H1 (cell line): ENCODE measurements at regions not wholly inside any gene's neighbourhood (a gene's known extent, or its start where the extent isn't known, plus 50 kb on each side); places are given as distances from the start of the nearest gene placed in this dataset.

Experiments
- CTCF ChIA-PET: fragments of 300-600 bp; sonication (Branson Sonifier 250); formaldehyde crosslinking; loops from one replicate; lab custom pipeline; 2021; ENCODE audit not compliant: partially characterized antibody; lab: Charles Lee
- POLR2A ChIA-PET: fragments of 300-600 bp; sonication (Branson Sonifier 250); formaldehyde crosslinking; loops from one replicate; lab custom pipeline; 2021; ENCODE audit warnings: inconsistent platforms; ENCODE audit not compliant: partially characterized antibody; lab: Charles Lee
- DNase-seq, 2 experiments: peaks; one replicate each; pipeline versions ENCODE4 v3.0.0 to v3.0.0-alpha.2; 2010 to 2022; ENCODE audit warnings: low spot score in 2 of 2, low read depth in 1 of 2, mixed read lengths in 1 of 2
- FAIRE-seq: peaks from 2 replicates; lab custom pipeline; 2011; peaks lifted over from hg19 to GRCh38; lab: Jason Lieb, UNC
- H2AFZ ChIP-seq: 2 replicates; pipeline ENCODE4 v1.8.1; 2012; ENCODE audit warnings: low read length, inconsistent platforms
- H2AK5ac ChIP-seq: 2 replicates; pipeline ENCODE4 v1.6.1; 2013; ENCODE audit warnings: low read depth, low read length
- H2BK120ac ChIP-seq: replicated peaks from 2 replicates; pipeline ENCODE3; 2013; ENCODE audit warnings: low read depth, low read length, inconsistent platforms
- H2BK12ac ChIP-seq: 2 replicates; pipeline ENCODE4 v1.6.1; 2013; ENCODE audit warnings: low read depth, low read length
- H2BK15ac ChIP-seq: 2 replicates; pipeline ENCODE4 v1.6.1; 2013; ENCODE audit warnings: low read length
- H2BK20ac ChIP-seq: 2 replicates; pipeline ENCODE4 v1.6.1; 2013; ENCODE audit warnings: low read length
- H2BK5ac ChIP-seq: 2 replicates; pipeline ENCODE4 v1.6.1; 2013; ENCODE audit warnings: low read depth, low read length
- H3K14ac ChIP-seq: 2 replicates; pipeline ENCODE4 v1.6.1; 2013; ENCODE audit warnings: inconsistent platforms; ENCODE audit not compliant: insufficient read length
- H3K18ac ChIP-seq: 2 replicates; pipeline ENCODE4 v1.6.1; 2013; ENCODE audit warnings: low read length; ENCODE audit errors: extremely low read depth
- H3K23ac ChIP-seq: 2 replicates; pipeline ENCODE4 v1.6.1; 2013; ENCODE audit warnings: inconsistent platforms; ENCODE audit not compliant: insufficient read length
- H3K23me2 ChIP-seq: 2 replicates; pipeline ENCODE4 v1.6.1; 2013; ENCODE audit warnings: low read depth, low read length
- H3K27ac ChIP-seq: 2 replicates; pipeline ENCODE4 v1.6.1; 2011; ENCODE audit warnings: low read depth, low read length, inconsistent platforms
- H3K27me3 ChIP-seq, 4 experiments: replicated peaks in 1 of 4; 1 replicate in 1 of 4; 2 replicates in 3 of 4; pipeline versions ENCODE4 v1.6.1 to v1.8.1; 2011 to 2013; ENCODE audit warnings: low read length in 3 of 4, mild to moderate bottlenecking in 3 of 4, inconsistent platforms in 2 of 4, mixed read lengths in 2 of 4, moderate library complexity in 1 of 4; ENCODE audit not compliant: control insufficient read depth in 3 of 4, insufficient read depth in 3 of 4; ENCODE audit errors: extremely low read depth in 1 of 4
- H3K36me3 ChIP-seq, 4 experiments: 2 replicates each; pipeline versions ENCODE4 v1.6.1 to v1.8.1; 2011 to 2013; ENCODE audit warnings: mild to moderate bottlenecking in 4 of 4, low read length in 3 of 4, moderate library complexity in 2 of 4, control low read depth in 1 of 4, inconsistent platforms in 1 of 4; ENCODE audit not compliant: insufficient read depth in 4 of 4, control insufficient read depth in 2 of 4
- H3K4ac ChIP-seq: replicated peaks from 2 replicates; pipeline ENCODE3; 2013; ENCODE audit warnings: low read length, low read depth, mixed read lengths, inconsistent platforms; ENCODE audit not compliant: insufficient read length
- H3K4me1 ChIP-seq, 4 experiments: replicated peaks in 1 of 4; 1 replicate in 1 of 4; 2 replicates in 3 of 4; pipeline versions ENCODE4 v1.6.1 to v1.8.1; 2011 to 2013; ENCODE audit warnings: low read length in 3 of 4, inconsistent platforms in 2 of 4, mixed read lengths in 1 of 4; ENCODE audit not compliant: insufficient read depth in 4 of 4, control insufficient read depth in 3 of 4
- H3K4me2 ChIP-seq, 2 experiments: 2 replicates each; pipeline versions ENCODE4 v1.6.1 to v1.8.1; 2011 to 2013; ENCODE audit warnings: low read depth in 2 of 2, low read length in 2 of 2, control low read depth in 1 of 2, inconsistent platforms in 1 of 2, mild to moderate bottlenecking in 1 of 2; ENCODE audit not compliant: insufficient read depth in 1 of 2
- H3K4me3 ChIP-seq, 4 experiments: fragments of 200-600, 300-600 bp in 1 of 4; sonication (generic), shearing (Covaris generic), sonication (Bioruptor Twin) in 1 of 4; 2 replicates each; pipeline versions ENCODE4 v1.5.1 to v1.8.1; 2011 to 2016; ENCODE audit warnings: low read length in 4 of 4, low read depth in 3 of 4, control low read depth in 2 of 4, inconsistent platforms in 2 of 4, mild to moderate bottlenecking in 2 of 4, mixed read lengths in 1 of 4, moderate library complexity in 1 of 4; ENCODE audit not compliant: insufficient read depth in 2 of 4; ENCODE audit errors: extremely low read depth in 1 of 4
- H3K56ac ChIP-seq: replicated peaks from 2 replicates; pipeline ENCODE3; 2013; ENCODE audit warnings: low read depth, mild to moderate bottlenecking, mixed read lengths, low read length, inconsistent platforms; ENCODE audit not compliant: insufficient read length
- H3K79me1 ChIP-seq: 2 replicates; pipeline ENCODE4 v1.6.1; 2013; ENCODE audit warnings: low read depth, low read length, control low read depth
- H3K79me2 ChIP-seq, 2 experiments: 2 replicates each; pipeline versions ENCODE4 v1.6.1 to v1.8.1; 2012 to 2013; ENCODE audit warnings: low read length in 2 of 2, mild to moderate bottlenecking in 2 of 2, inconsistent platforms in 1 of 2; ENCODE audit not compliant: insufficient read depth in 2 of 2, control insufficient read depth in 1 of 2
- H3K9ac ChIP-seq, 4 experiments: replicated peaks in 1 of 4; 1 replicate in 1 of 4; 2 replicates in 3 of 4; pipeline versions ENCODE4 v1.6.1 to v1.8.1; 2011 to 2013; ENCODE audit warnings: low read depth in 3 of 4, low read length in 3 of 4, control low read depth in 2 of 4, mild to moderate bottlenecking in 2 of 4, moderate library complexity in 2 of 4, inconsistent platforms in 1 of 4; ENCODE audit errors: extremely low read depth in 1 of 4
- H3K9me3 ChIP-seq, 2 experiments: 2 replicates each; pipeline versions ENCODE4 v1.6.1 to v1.8.1; 2012 to 2013; ENCODE audit warnings: mild to moderate bottlenecking in 2 of 2, moderate library complexity in 2 of 2, control low read depth in 1 of 2, inconsistent platforms in 1 of 2, low read depth in 1 of 2, low read length in 1 of 2, mixed read lengths in 1 of 2; ENCODE audit not compliant: insufficient read depth in 2 of 2
- H4K20me1 ChIP-seq, 2 experiments: replicated peaks in 1 of 2; 2 replicates each; pipeline versions ENCODE3 to v1.8.1; 2011 to 2013; ENCODE audit warnings: inconsistent platforms in 2 of 2, low read length in 2 of 2, mild to moderate bottlenecking in 1 of 2; ENCODE audit not compliant: insufficient read depth in 2 of 2, control insufficient read depth in 1 of 2
- H4K5ac ChIP-seq: 2 replicates; pipeline ENCODE4 v1.6.1; 2013; ENCODE audit warnings: low read length, low read depth, mixed read lengths, inconsistent platforms; ENCODE audit not compliant: insufficient read length
- H4K8ac ChIP-seq: 2 replicates; pipeline ENCODE4 v1.8.0; 2013; ENCODE audit warnings: mild to moderate bottlenecking, moderate library complexity, low read length, inconsistent platforms; ENCODE audit not compliant: insufficient read depth; ENCODE audit errors: extremely low read depth
- H4K91ac ChIP-seq: replicated peaks from 2 replicates; pipeline ENCODE3; 2013; ENCODE audit warnings: low read length, mixed read lengths, inconsistent platforms; ENCODE audit not compliant: insufficient read length
- HDAC2 ChIP-seq, 2 experiments: fragments of 300-600 bp in 1 of 2; sonication (generic) in 1 of 2; IDR thresholded peaks; 2 replicates each; pipeline ENCODE4 v1.6.1; 2011 to 2012; ENCODE audit warnings: low read depth in 2 of 2, low read length in 2 of 2, mild to moderate bottlenecking in 2 of 2, moderate library complexity in 2 of 2, borderline replicate concordance in 1 of 2, inconsistent platforms in 1 of 2
- NANOG ChIP-seq: IDR thresholded peaks from 2 replicates; pipeline ENCODE4 v1.6.1; 2011; ENCODE audit warnings: low read length, low read depth, mild to moderate bottlenecking, inconsistent platforms; ENCODE audit not compliant: insufficient read depth, poor library complexity, severe bottlenecking
- SP1 ChIP-seq: IDR thresholded peaks from 2 replicates; pipeline ENCODE4 v1.6.1; 2011; ENCODE audit warnings: low read depth, low read length
- WGBS, 2 experiments: shearing (Covaris generic) in 1 of 2; methylation state at CpG; one replicate each; pipeline versions ENCODE4 v1.1.6 to v1.1.7; 2013 to 2015; ENCODE audit warnings: low lambda C conversion rate in 2 of 2, mixed read lengths in 2 of 2, inconsistent platforms in 1 of 2, low coverage in 1 of 2, missing lambda C conversion rate in 1 of 2; ENCODE audit not compliant: insufficient replicate concordance in 2 of 2, insufficient coverage in 1 of 2, insufficient read length in 1 of 2; ENCODE audit errors: extremely low coverage in 1 of 2, missing lambda C conversion rate in 1 of 2; 5-methylcytosine and 5-hydroxymethylcytosine counted together

DNA sequence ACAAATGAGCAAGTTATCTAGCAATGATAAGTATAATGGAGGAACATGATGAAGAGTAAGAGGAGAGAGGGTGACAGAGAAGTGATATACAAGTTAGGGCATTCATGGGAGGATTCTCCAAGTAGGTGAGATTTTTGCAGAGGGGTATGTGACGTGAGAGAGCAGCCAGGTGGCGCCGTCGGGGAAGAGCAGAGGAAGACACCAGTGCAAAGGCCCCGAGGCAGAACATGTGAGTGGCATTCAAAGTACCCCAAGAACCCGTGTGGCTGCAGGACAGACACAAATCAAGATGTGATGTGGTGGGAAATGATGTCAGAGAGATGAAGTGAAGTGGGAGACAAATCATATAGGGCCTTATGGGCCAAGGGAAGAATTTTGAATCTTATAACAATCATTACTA, 81.8 kb upstream of the GRM7 start:
- H3K18ac ChIP-seq, result no peak overlapping the region
- no peak overlapping the region for H3K4ac ChIP-seq
- 0 out of 4 replicates have a peak, but pooled peaks cover 0 to 2% of the 10 kb centered on the region in 2 experiments for H3K9me3 ChIP-seq
- no peak overlapping the region for H3K4me3 ChIP-seq
- H3K14ac ChIP-seq, result no peak overlapping the region
- no peak overlapping the region for H4K5ac ChIP-seq
- DNase-seq, result peak in 1 of 2 experiments; percentile 47
- H2AK5ac ChIP-seq, result no peak overlapping the region
- no peak for FAIRE-seq
- no peak overlapping the region for H2BK5ac ChIP-seq
- no peak overlapping the region for H3K4me2 ChIP-seq
- H3K23me2 ChIP-seq, result no peaks in the 10 kb centered on the region; the same call in 1 of the 2 replicates
- no peak overlapping the region for H2BK20ac ChIP-seq
- no peak overlapping the region for H3K56ac ChIP-seq
- no peak overlapping the region for H2BK120ac ChIP-seq
- ChIA-PET POLR2A (no interaction called here), CTCF (no interaction called here)
- no peak overlapping the region for H2BK12ac ChIP-seq
- H2BK15ac ChIP-seq, result no peak overlapping the region
- 91% methylated on average over 6 of the region's 6 CpGs; no CpG with 5 or more reads in 1 of the 2 experiments for WGBS, 2 experiments
- H4K91ac ChIP-seq, result no peak overlapping the region
- no peak overlapping the region for H2AFZ ChIP-seq
- H3K79me2 ChIP-seq, result no peaks in the 10 kb centered on the region
- no peak overlapping the region for H3K23ac ChIP-seq
- H3K79me1 ChIP-seq, result no peaks in the 10 kb centered on the region
- H3K4me1 ChIP-seq, result peaks cover 0 to 7% (median 0%) of the 10 kb centered on the region in 4 experiments; a peak in 1 of 7 replicates
- H3K27me3 ChIP-seq, result no peaks in the 10 kb centered on the region
- H3K36me3 ChIP-seq, result no peaks in the 10 kb centered on the region
- H4K20me1 ChIP-seq, result no peaks in the 10 kb centered on the region
- H3K27ac ChIP-seq, result no peak overlapping the region
- H4K8ac ChIP-seq, result no peak overlapping the region
- no peak overlapping the region for H3K9ac ChIP-seq
- TF ChIP-seq HDAC2 (IDR thresholded peaks at IDR 0.05; ENCODE audit: borderline replicate concordance in 1 of 2, low read depth in 2 of 2, low read length in 2 of 2) (peak in 1 of 2 experiments; percentile 80; a peak in 1 of 4 replicates), SP1 (no peak), NANOG (no peak)
